Esophagus muscularis mucosa (tissue), 4 donors: ENCODE measurements at regions not wholly inside any gene's neighbourhood (a gene's known extent, or its start where the extent isn't known, plus 50 kb on each side); places are given as distances from the start of the nearest gene placed in this dataset.
"Not testable (repeated sequence)": the region's sequence is repeated elsewhere in the genome, so short reads cannot be mapped to it uniquely, and the experiment has no call there.

Experiments used
- DNase-seq: peaks from one replicate; pipeline ENCODE4 v3.0.0-alpha.2; 2017; ENCODE audit errors: extremely low spot score
- H3K27ac ChIP-seq, 4 donors: fragments of 200-600 bp; sonication (generic); replicated peaks in 1 of 4; 1 replicate in 3 of 4; 2 replicates in 1 of 4; pipeline ENCODE4 v1.5.1; 2016 to 2019; ENCODE audit warnings: mild to moderate bottlenecking in 1 of 4
- H3K27me3 ChIP-seq, 4 donors: fragments of 200-600 bp; sonication (generic); one replicate each; pipeline versions ENCODE4 v1.5.1 to v1.6.0; 2016 to 2019
- H3K36me3 ChIP-seq, 4 donors: fragments of 200-600 bp; sonication (generic); one replicate each; pipeline ENCODE4 v1.5.1; 2016 to 2019
- H3K4me1 ChIP-seq, 4 donors: fragments of 200-600 bp; sonication (generic); one replicate each; pipeline ENCODE4 v1.5.1; 2016 to 2019
- H3K4me3 ChIP-seq, 4 donors: fragments of 200-600 bp; sonication (generic); 1 replicate in 2 of 4; 2 replicates in 2 of 4; pipeline ENCODE4 v1.5.1; 2016 to 2019; ENCODE audit warnings: mild to moderate bottlenecking in 4 of 4, moderate library complexity in 1 of 4
- H3K9me3 ChIP-seq, 4 donors: fragments of 200-600 bp; sonication (generic); 1 replicate in 3 of 4; 2 replicates in 1 of 4; pipeline ENCODE4 v1.5.1; 2016 to 2019
- CTCF ChIP-seq, 3 experiments: fragments of 200-600 bp in 2 of 3; fragments of 450-650 bp in 1 of 3; sonication (generic) in 2 of 3; IDR thresholded peaks; one replicate each; pipeline ENCODE4 v1.5.1; 2017 to 2019; ENCODE audit warnings: antibody characterized with exemption in 3 of 3, mild to moderate bottlenecking in 2 of 3, moderate library complexity in 1 of 3
- EP300 ChIP-seq: sonication (generic); formaldehyde crosslinking; IDR thresholded peaks from one replicate; pipeline ENCODE4 v1.6.1; 2017; ENCODE audit warnings: antibody characterized with exemption
- POLR2A ChIP-seq: fragments of 450-650 bp; IDR thresholded peaks from one replicate; pipeline ENCODE4 v1.6.1; 2017; ENCODE audit warnings: antibody characterized with exemption, moderate library complexity, mild to moderate bottlenecking, low read depth
- POLR2AphosphoS5 ChIP-seq, 2 donors: sonication (generic); formaldehyde crosslinking; IDR thresholded peaks; one replicate each; pipeline ENCODE4 v1.6.1; 2017; ENCODE audit warnings: antibody characterized with exemption in 2 of 2
- WGBS: methylation state at CpG from one replicate; pipeline ENCODE4 v1.1.5; 2018; 5-methylcytosine and 5-hydroxymethylcytosine counted together
- intact Hi-C: fragments of 100-400 bp; cut with DNase I; formaldehyde crosslinking; loops from one replicate; pipeline ENCODE4 v1.15.1; 2023

- Histone ChIP-seq H3K4me3 (no peak overlapping the region), H3K27ac (no peak overlapping the region), H3K4me1 (no peaks in the 10 kb centered on the region), H3K36me3 (no peaks in the 10 kb centered on the region), H3K9me3 (no peaks in the 10 kb centered on the region), H3K27me3 (peaks cover 0 to 14% (median 0%) of the 10 kb centered on the region in 4 donors)
- 83% methylated on average over 38 of the region's 39 CpGs for WGBS
- no peak for DNase-seq
- intact Hi-C loops = no loop called here
- TF ChIP-seq POLR2A (no peak), POLR2AphosphoS5 (IDR thresholded peaks at IDR 0.05) (no peak), EP300 (no peak), CTCF (IDR thresholded peaks at IDR 0.05) (no peak)
These were observed 96.2 kb downstream of the TTLL2 start for GRCh38 chr6:167420858-167421766.

- peaks cover 0 to 14% (median 0%) of the 10 kb centered on the region in 4 donors for H3K27me3 ChIP-seq
- no CpG with 5 or more reads among the region's 36 CpGs for WGBS
- intact Hi-C loops, H3K4me1 ChIP-seq, H3K27ac ChIP-seq, DNase-seq, H3K4me3 ChIP-seq, H3K9me3 ChIP-seq, H3K36me3 ChIP-seq: not testable (repeated sequence)
These were observed 97.1 kb downstream of the TTLL2 start for GRCh38 chr6:167421944-167422343.

- H3K4me3 ChIP-seq = no peak overlapping the region
- no peaks in the 10 kb centered on the region for H3K9me3 ChIP-seq
- WGBS = 90% methylated on average over 11 of the region's 23 CpGs
- no peaks in the 10 kb centered on the region for H3K4me1 ChIP-seq
- H3K27ac ChIP-seq = no peak overlapping the region
- DNase-seq = no peak
- no peak for TF ChIP-seq POLR2AphosphoS5 (IDR thresholded peaks at IDR 0.05)
- no peak for TF ChIP-seq CTCF (IDR thresholded peaks at IDR 0.05)
- TF ChIP-seq EP300 = no peak
- no peak for TF ChIP-seq POLR2A
- peaks cover 0 to 14% (median 0%) of the 10 kb centered on the region in 4 donors for H3K27me3 ChIP-seq
- intact Hi-C loops = no loop called here
- no peaks in the 10 kb centered on the region for H3K36me3 ChIP-seq
These were observed 98.0 kb downstream of the TTLL2 start for GRCh38 chr6:167422934-167423333.

GRCh38 chr6:167424060-167424673, 99.3 kb downstream of the TTLL2 start:
- no peaks in the 10 kb centered on the region for H3K36me3 ChIP-seq
- intact Hi-C loops = no loop called here
- H3K27ac ChIP-seq = no peak overlapping the region
- no peak for TF ChIP-seq EP300
- TF ChIP-seq CTCF (IDR thresholded peaks at IDR 0.05) = no peak
- no peak for TF ChIP-seq POLR2AphosphoS5 (IDR thresholded peaks at IDR 0.05)
- TF ChIP-seq POLR2A = no peak
- peaks cover 0 to 14% (median 0%) of the 10 kb centered on the region in 4 donors for H3K27me3 ChIP-seq
- 96% methylated on average over 13 of the region's 22 CpGs for WGBS
- H3K9me3 ChIP-seq = no peaks in the 10 kb centered on the region
- DNase-seq = no peak
- no peaks in the 10 kb centered on the region for H3K4me1 ChIP-seq
- H3K4me3 ChIP-seq = no peak overlapping the region

- 91% methylated on average over 9 of the region's 9 CpGs for whole genome bisulfite sequencing
These were observed 99.8 kb downstream of the TTLL2 start for GRCh38 chr6:167424700-167425099.

More at GRCh38 chr6:167424700-167425099, 99.8 kb downstream of the TTLL2 start:
- Histone ChIP-seq H3K4me1 (no peaks in the 10 kb centered on the region), H3K4me3 (no peak overlapping the region), H3K27ac (no peak overlapping the region), H3K36me3 (no peaks in the 10 kb centered on the region), H3K27me3 (peaks cover 0 to 14% (median 0%) of the 10 kb centered on the region in 4 donors), H3K9me3 (peaks cover 0 to 4% (median 0%) of the 10 kb centered on the region in 4 donors)
- no peak for DNase-seq
- no peak for TF ChIP-seq CTCF (IDR thresholded peaks at IDR 0.05)
- no peak for TF ChIP-seq POLR2AphosphoS5 (IDR thresholded peaks at IDR 0.05)
- TF ChIP-seq POLR2A = no peak
- no peak for TF ChIP-seq EP300
- intact Hi-C loops = no loop called here
